Renal cortical epithelial cell (primary cell): ENCODE measurements at regions not wholly inside any gene's neighbourhood (a gene's known extent, or its start where the extent isn't known, plus 50 kb on each side); places are given as distances from the start of the nearest gene placed in this dataset.
"Not testable (repeated sequence)": the region's sequence is repeated elsewhere in the genome, so short reads cannot be mapped to it uniquely, and the experiment has no call there.

ENCODE experiments used
- DNase-seq: peaks from one replicate; pipeline ENCODE4 v3.0.0-alpha.2; 2011; ENCODE audit warnings: low read depth

- peak; percentile 70 for DNase-seq
Observed at GRCh38 chr1:242629396-242629795, 104.9 kb upstream of the PLD5 start.

GRCh38 chr1:242623756-242624155 lies 99.3 kb upstream of the PLD5 start:
- DNase-seq, result peak; percentile 27

- DNase-seq, result no peak
Observed at GRCh38 chr1:242623119-242623518, 98.6 kb upstream of the PLD5 start.

- DNase-seq, result no peak
Observed at GRCh38 chr1:242613266-242613815, 88.8 kb upstream of the PLD5 start.

- DNase-seq, result no peak
Observed at GRCh38 chr1:242610209-242610608, 85.7 kb upstream of the PLD5 start.

- peak; percentile 33 for DNase-seq
Observed at GRCh38 chr1:242605521-242605920, 81.0 kb upstream of the PLD5 start.

- DNase-seq, result no peak
Observed at GRCh38 chr1:242602001-242602400, 77.5 kb upstream of the PLD5 start.

- not testable (repeated sequence) for DNase-seq
Observed at GRCh38 chr1:242593756-242594155, 69.3 kb upstream of the PLD5 start.

- DNase-seq, result peak; percentile 26
Observed at GRCh38 chr1:242586360-242586680, 61.8 kb upstream of the PLD5 start.

- no peak for DNase-seq
Observed at GRCh38 chr1:242585616-242586359, 61.3 kb upstream of the PLD5 start.

- DNase-seq, result no peak
Observed at GRCh38 chr1:242582669-242583068, 58.2 kb upstream of the PLD5 start.

- peak; percentile 84 for DNase-seq
Observed at GRCh38 chr1:242579528-242580235, 55.2 kb upstream of the PLD5 start.
